K562 (cell line): ENCODE measurements at regions not wholly inside any gene's neighbourhood (a gene's known extent, or its start where the extent isn't known, plus 50 kb on each side); places are given as distances from the start of the nearest gene placed in this dataset.

Experiments used
- ATAC-seq: fragments of 200-7000 bp; cut with Tn5 transposase; 3 replicates; pipeline ENCODE4 v1.9.1; 2020; ENCODE audit warnings: moderate library complexity
- BruUV-seq: library from RNA; stranded (reverse); fragments of 400-500 nt; replicated peaks from 2 replicates; lab custom pipeline; 2021; lab: Mats Ljungman, UMichigan
- CTCF ChIA-PET: fragments of 300-600 bp; formaldehyde crosslinking; extraction: SDS; loops from one replicate; lab custom pipeline; 2021; ENCODE audit warnings: low intra/inter-chr PET ratio; lab: Yijun Ruan, JAX
- POLR2A ChIA-PET: fragments of 300-600, 350-650 bp; sonication (Branson Sonifier 250); formaldehyde crosslinking; extraction: SDS; loops from one replicate; lab custom pipeline; 2021; ENCODE audit warnings: antibody characterized with exemption, inconsistent platforms; lab: Yijun Ruan, JAX
- DNase-seq, 4 experiments: peaks; one replicate each; pipeline versions ENCODE4 v3.0.0 to v3.0.0-alpha.2; 2011 to 2018; ENCODE audit warnings: low spot score in 3 of 4, mixed read lengths in 3 of 4; ENCODE audit errors: extremely low read depth in 1 of 4
- FAIRE-seq: peaks from 2 replicates; lab custom pipeline; 2011; peaks lifted over from hg19 to GRCh38; lab: Jason Lieb, UNC
- H2AFZ ChIP-seq: 2 replicates; pipeline ENCODE4 v1.6.0; 2011; ENCODE audit warnings: low read depth, low read length, control low read depth, inconsistent platforms
- H3K27ac ChIP-seq: fragments of 200-600 bp; 3 replicates; pipeline ENCODE4 v1.8.0; 2011; ENCODE audit warnings: low read depth, mild to moderate bottlenecking, control low read depth, inconsistent platforms, low read length, moderate library complexity, mixed read lengths; ENCODE audit errors: extremely low read depth
- H3K27me3 ChIP-seq, 2 experiments: fragments of 300-600 bp in 1 of 2; 2 replicates in 1 of 2; 3 replicates in 1 of 2; pipeline versions ENCODE4 v1.6.0 to v1.8.0; 2011; ENCODE audit warnings: inconsistent platforms in 2 of 2, low read length in 2 of 2, mild to moderate bottlenecking in 1 of 2, mixed read lengths in 1 of 2, moderate library complexity in 1 of 2; ENCODE audit not compliant: control insufficient read depth in 2 of 2, insufficient read depth in 2 of 2
- H3K36me3 ChIP-seq: fragments of 300-600 bp; 3 replicates; pipeline ENCODE4 v1.8.0; 2011; ENCODE audit warnings: mild to moderate bottlenecking, low read length, inconsistent platforms; ENCODE audit not compliant: control insufficient read depth, insufficient read depth
- H3K4me1 ChIP-seq, 2 experiments: fragments of 200-600 bp in 1 of 2; replicated peaks in 1 of 2; 2 replicates in 1 of 2; 3 replicates in 1 of 2; pipeline versions ENCODE4 v1.5.1 to v1.8.0; 2011; ENCODE audit warnings: inconsistent platforms in 2 of 2, low read length in 2 of 2, mild to moderate bottlenecking in 1 of 2, mixed read lengths in 1 of 2, moderate library complexity in 1 of 2; ENCODE audit not compliant: control insufficient read depth in 2 of 2, insufficient read depth in 2 of 2
- H3K4me2 ChIP-seq: 2 replicates; pipeline ENCODE4 v1.6.1; 2011; ENCODE audit warnings: low read length, control low read depth, inconsistent platforms, mixed read lengths; ENCODE audit not compliant: insufficient read depth
- H3K4me3 ChIP-seq: fragments of 200-600 bp; sonication (generic), shearing (Covaris generic); 2 replicates; pipeline ENCODE4 v1.5.1; 2016; ENCODE audit warnings: control low read depth, inconsistent platforms
- H3K79me2 ChIP-seq: fragments of 200-600 bp; 3 replicates; pipeline ENCODE4 v1.8.0; 2011; ENCODE audit warnings: low read length, inconsistent platforms; ENCODE audit not compliant: control insufficient read depth, insufficient read depth
- H3K9ac ChIP-seq, 2 experiments: 2 replicates each; pipeline versions ENCODE4 v1.6.0 to v1.6.1; 2011; ENCODE audit warnings: low read depth in 2 of 2, low read length in 2 of 2, control low read depth in 1 of 2, inconsistent platforms in 1 of 2, mild to moderate bottlenecking in 1 of 2, mixed read lengths in 1 of 2; ENCODE audit not compliant: insufficient read depth in 1 of 2
- H3K9me1 ChIP-seq: one replicate; pipeline ENCODE4 v1.6.0; 2011; ENCODE audit warnings: inconsistent platforms, mild to moderate bottlenecking, low read length, moderate library complexity; ENCODE audit not compliant: control insufficient read depth, insufficient read depth
- H3K9me3 ChIP-seq: replicated peaks from 2 replicates; pipeline ENCODE4 v1.5.1; 2011; ENCODE audit warnings: low read depth, low read length, inconsistent platforms; ENCODE audit not compliant: control insufficient read depth, insufficient read depth
- H4K20me1 ChIP-seq: replicated peaks from 2 replicates; pipeline ENCODE4 v1.6.1; 2011; ENCODE audit warnings: low read length, inconsistent platforms, mixed read lengths; ENCODE audit not compliant: control insufficient read depth, insufficient read depth
- CREB5 ChIP-seq: fragments of 250-450 bp; sonication (Bioruptor Pico); IDR thresholded peaks from 2 replicates; pipeline ENCODE4 v1.5.0; 2020; ENCODE audit warnings: mild to moderate bottlenecking
- ID3 ChIP-seq, 2 experiments: fragments of 250-450 bp in 1 of 2; fragments of 450-650 bp in 1 of 2; sonication (Bioruptor Pico) in 1 of 2; IDR thresholded peaks; 2 replicates each; pipeline versions ENCODE4 v1.6.1 to v1.8.0; 2016 to 2021; ENCODE audit warnings: mild to moderate bottlenecking in 2 of 2, moderate library complexity in 2 of 2, missing compliant biosample characterization in 1 of 2, missing genetic modification characterization in 1 of 2
- MTA1 ChIP-seq: fragments of 450-650 bp; IDR thresholded peaks from 2 replicates; pipeline ENCODE4 v1.6.1; 2017; ENCODE audit warnings: borderline replicate concordance
- NBN ChIP-seq: fragments of 450-650 bp; IDR thresholded peaks from 2 replicates; pipeline ENCODE4 v1.6.1; 2016; ENCODE audit warnings: low read depth, mild to moderate bottlenecking
- NFXL1 ChIP-seq: fragments of 450-650 bp; formaldehyde crosslinking; IDR thresholded peaks from 2 replicates; pipeline ENCODE4 v1.4.0; 2021; ENCODE audit warnings: mild to moderate bottlenecking
- NKRF ChIP-seq: fragments of 450-650 bp; IDR thresholded peaks from 2 replicates; pipeline ENCODE4 v1.6.1; 2016; ENCODE audit warnings: borderline replicate concordance
- NR1H2 ChIP-seq: sonication (generic); formaldehyde crosslinking; IDR thresholded peaks from 2 replicates; pipeline ENCODE4 v1.4.0; 2020; ENCODE audit warnings: mild to moderate bottlenecking, missing genetic modification reagents
- SMARCB1 ChIP-seq: IDR thresholded peaks from 2 replicates; pipeline ENCODE4 v1.6.1; 2011; ENCODE audit warnings: improper control_type of control experiment, low read depth; ENCODE audit not compliant: insufficient read length
- TCFL5 ChIP-seq: fragments of 250-450 bp; sonication (Bioruptor Pico); conservative IDR thresholded peaks from 2 replicates; pipeline ENCODE4 v1.6.1; 2021; ENCODE audit warnings: mild to moderate bottlenecking, moderate library complexity, matching md5 sums
- THRB ChIP-seq: fragments of 450-650 bp; formaldehyde crosslinking; conservative IDR thresholded peaks from 2 replicates; pipeline ENCODE4 v1.4.0; 2022; ENCODE audit warnings: mild to moderate bottlenecking, missing genetic modification characterization
- ZNF354B ChIP-seq: fragments of 250-450 bp; sonication (Bioruptor Pico); IDR thresholded peaks from 2 replicates; pipeline ENCODE4 v1.4.0; 2020
- ZNF584 ChIP-seq: fragments of 200-800 bp; sonication (Bioruptor generic); IDR thresholded peaks from 2 replicates; pipeline ENCODE4 v1.6.1; 2016; ENCODE audit warnings: low read depth, mild to moderate bottlenecking, missing genetic modification characterization, missing compliant biosample characterization
- ZNF695 ChIP-seq: fragments of 450-650 bp; formaldehyde crosslinking; IDR thresholded peaks from 2 replicates; pipeline ENCODE4 v1.4.0; 2020; ENCODE audit warnings: mild to moderate bottlenecking, moderate library complexity
- WGBS: fragments of 100-300 bp; shearing (Covaris generic); methylation state at CpG from one replicate; pipeline ENCODE4 v1.1.6; 2016; ENCODE audit warnings: low coverage, mixed read lengths; ENCODE audit not compliant: insufficient coverage; ENCODE audit errors: missing lambda C conversion rate; 5-methylcytosine and 5-hydroxymethylcytosine counted together
- in situ Hi-C: fragments of 300-500 bp; cut with MboI; formaldehyde crosslinking; loops from 4 replicates; pipeline ENCODE4 v1.15.0; 2018; ENCODE audit warnings: inconsistent platforms, mixed read lengths
- intact Hi-C: fragments of 100-400 bp; cut with micrococcal nuclease; formaldehyde crosslinking; loops from 2 replicates; pipeline ENCODE4 v1.14.2; 2022

- TF ChIP-seq ZNF354B (no peak), CREB5 (CRISPR knock-in tag) (no peak), ZNF584 (CRISPR knock-in tag) (no peak), MTA1 (no peak), NR1H2 (CRISPR knock-in tag) (no peak), ZNF695 (CRISPR knock-in tag) (no peak)
These were observed 56.1 kb upstream of the VSTM5 start (continued) for GRCh38 chr11:93906486-93906885.

GRCh38 chr11:93907901-93908300 lies 57.5 kb upstream of the VSTM5 start:
- Histone ChIP-seq H4K20me1 (0 out of 2 replicates have a peak, but pooled peaks cover 5% of the 10 kb centered on the region), H3K9ac (no peak overlapping the region), H3K27ac (no peak overlapping the region), H3K27me3 (peaks cover 6 to 8% of the 10 kb centered on the region in 2 experiments; a peak in 3 of 5 replicates), H3K4me2 (no peak overlapping the region), H3K36me3 (no peaks in the 10 kb centered on the region), H3K4me1 (no peaks in the 10 kb centered on the region), H3K79me2 (no peaks in the 10 kb centered on the region), H3K4me3 (no peak overlapping the region), H3K9me1 (no peaks in the 10 kb centered on the region), H2AFZ (no peak overlapping the region), H3K9me3 (no peaks in the 10 kb centered on the region)
- intact Hi-C loops (no loop called here), in situ Hi-C loops (no loop called here)
- DNase-seq, result no peak
- BruUV-seq, result no TSS peak
- ATAC-seq, result no peak
- no peak for FAIRE-seq
- ChIA-PET CTCF (interaction anchor here (0.6 kb wide), 1 partner anchor 12 kb away, joined by 3 read pairs; no protein-coding TSS in a partner anchor), POLR2A (no interaction called here)
- WGBS, result 0% methylated on average over 1 of the region's 1 CpG
- TF ChIP-seq NBN, result no peak
- TF ChIP-seq SMARCB1, result no peak
- no peak for TF ChIP-seq NFXL1
- no peak for TF ChIP-seq NKRF
- TF ChIP-seq TCFL5 (CRISPR knock-in tag), result no peak
- TF ChIP-seq THRB (CRISPR knock-in tag), result no peak
- TF ChIP-seq ID3 (CRISPR knock-in tag; IDR thresholded peaks at IDR 0.05), result no peak
- no peak for TF ChIP-seq ID3 (tag; IDR thresholded peaks at IDR 0.05)
